ENCODE measurements at regions not wholly inside any gene's neighbourhood (a gene's known extent, or its start where the extent isn't known, plus 50 kb on each side); places are given as distances from the start of the nearest gene placed in this dataset.
"Not testable (repeated sequence)": the region's sequence is repeated elsewhere in the genome, so short reads cannot be mapped to it uniquely, and the experiment has no call there.

GRCh38 chr2:87476936-87477335 lies 271.0 kb upstream of the PLGLB2 start:
- not testable (repeated sequence) for TF ChIP-seq EZH2 (IDR thresholded peaks at IDR 0.05; ENCODE audit: borderline replicate concordance, insufficient read depth, low read depth, low read length, poor library complexity, severe bottlenecking)
- TF ChIP-seq, protein P1, sequence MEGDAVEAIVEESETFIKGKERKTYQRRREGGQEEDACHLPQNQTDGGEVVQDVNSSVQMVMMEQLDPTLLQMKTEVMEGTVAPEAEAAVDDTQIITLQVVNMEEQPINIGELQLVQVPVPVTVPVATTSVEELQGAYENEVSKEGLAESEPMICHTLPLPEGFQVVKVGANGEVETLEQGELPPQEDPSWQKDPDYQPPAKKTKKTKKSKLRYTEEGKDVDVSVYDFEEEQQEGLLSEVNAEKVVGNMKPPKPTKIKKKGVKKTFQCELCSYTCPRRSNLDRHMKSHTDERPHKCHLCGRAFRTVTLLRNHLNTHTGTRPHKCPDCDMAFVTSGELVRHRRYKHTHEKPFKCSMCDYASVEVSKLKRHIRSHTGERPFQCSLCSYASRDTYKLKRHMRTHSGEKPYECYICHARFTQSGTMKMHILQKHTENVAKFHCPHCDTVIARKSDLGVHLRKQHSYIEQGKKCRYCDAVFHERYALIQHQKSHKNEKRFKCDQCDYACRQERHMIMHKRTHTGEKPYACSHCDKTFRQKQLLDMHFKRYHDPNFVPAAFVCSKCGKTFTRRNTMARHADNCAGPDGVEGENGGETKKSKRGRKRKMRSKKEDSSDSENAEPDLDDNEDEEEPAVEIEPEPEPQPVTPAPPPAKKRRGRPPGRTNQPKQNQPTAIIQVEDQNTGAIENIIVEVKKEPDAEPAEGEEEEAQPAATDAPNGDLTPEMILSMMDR (IDR thresholded peaks at IDR 0.05), result not testable (repeated sequence)
